Lung (tissue), 11 donors: ENCODE measurements at regions not wholly inside any gene's neighbourhood (a gene's known extent, or its start where the extent isn't known, plus 50 kb on each side); places are given as distances from the start of the nearest gene placed in this dataset.

Experiments
- ATAC-seq: fragments of 200-7000 bp; cut with Tn5 transposase; one replicate; pipeline ENCODE4 v1.9.1; 2020; ENCODE audit warnings: moderate number of reproducible peaks; ENCODE audit not compliant: insufficient read depth, low FRiP score
- DNase-seq, 3 donors: peaks; one replicate each; pipeline ENCODE4 v3.0.0-alpha.2; 2013 to 2017
- H3K27ac ChIP-seq, 2 donors: one replicate each; pipeline ENCODE4 v1.5.1; 2013; ENCODE audit warnings: mild to moderate bottlenecking in 2 of 2, moderate library complexity in 2 of 2, control low read depth in 1 of 2, inconsistent platforms in 1 of 2, low read depth in 1 of 2, low read length in 1 of 2
- H3K27me3 ChIP-seq, 3 donors: one replicate each; pipeline ENCODE4 v1.5.1; 2013; ENCODE audit warnings: low read length in 2 of 3; ENCODE audit not compliant: control insufficient read depth in 3 of 3, insufficient read depth in 3 of 3
- H3K36me3 ChIP-seq, 4 donors: one replicate each; pipeline ENCODE4 v1.5.1; 2013; ENCODE audit warnings: low read length in 4 of 4, mild to moderate bottlenecking in 1 of 4, moderate library complexity in 1 of 4; ENCODE audit not compliant: control insufficient read depth in 4 of 4, insufficient read depth in 4 of 4
- H3K4me1 ChIP-seq, 5 donors: one replicate each; pipeline ENCODE4 v1.5.1; 2013; ENCODE audit warnings: low read length in 5 of 5, mild to moderate bottlenecking in 2 of 5, moderate library complexity in 1 of 5; ENCODE audit not compliant: control insufficient read depth in 5 of 5, insufficient read depth in 5 of 5
- H3K4me3 ChIP-seq: one replicate; pipeline ENCODE4 v1.5.1; 2013; ENCODE audit warnings: mild to moderate bottlenecking, control low read depth, moderate library complexity
- H3K9ac ChIP-seq, 2 donors: one replicate each; pipeline ENCODE4 v1.5.1; 2013; ENCODE audit warnings: low read length in 2 of 2, control low read depth in 1 of 2; ENCODE audit not compliant: insufficient read depth in 1 of 2
- H3K9me3 ChIP-seq, 4 donors: one replicate each; pipeline ENCODE4 v1.5.1; 2013; ENCODE audit warnings: low read length in 3 of 4, mild to moderate bottlenecking in 1 of 4, moderate library complexity in 1 of 4; ENCODE audit not compliant: control insufficient read depth in 4 of 4, insufficient read depth in 3 of 4
- CTCF ChIP-seq: IDR thresholded peaks from 2 replicates; pipeline ENCODE4 v1.5.1; 2012; ENCODE audit warnings: mild to moderate bottlenecking; ENCODE audit errors: control extremely low read depth, extremely low read depth
- WGBS, 2 donors: extraction: QIAGEN DNeasy Blood & Tissue Kit; methylation state at CpG; one replicate each; pipeline ENCODE4 v1.1.7; 2013; 5-methylcytosine and 5-hydroxymethylcytosine counted together
- donor health status: control.
- donor health status: control.
- donor health status: Bipolar disorder and iron deficiency.
- donor health status: healthy.
- donor health status: DM: yes; HTN: yes; CAD: no.

DNA sequence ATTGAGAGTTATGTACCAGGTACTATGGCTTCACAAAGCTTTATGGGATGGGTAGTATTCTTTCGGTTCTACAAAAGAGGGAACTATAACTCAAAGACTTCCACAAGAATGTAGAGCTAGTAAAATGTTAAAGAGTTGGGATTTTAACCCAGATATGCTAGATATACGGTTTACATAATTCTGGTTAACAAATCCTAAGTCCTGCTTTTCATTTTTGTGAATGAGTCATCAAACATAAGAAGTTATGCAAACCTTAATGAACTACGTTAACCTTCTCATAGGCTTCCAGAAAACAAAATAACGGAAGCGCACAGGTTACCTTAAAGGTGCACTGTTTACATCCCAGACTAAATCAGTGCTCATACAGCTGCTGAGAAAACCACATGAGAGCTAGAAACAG, 1049.3 kb downstream of the MCTP2 start:
- 85 to 88% methylated on average over 5 of the region's 5 CpGs for WGBS, 2 donors
- ATAC-seq: no peak
- H3K27ac ChIP-seq: no peak overlapping the region

DNA sequence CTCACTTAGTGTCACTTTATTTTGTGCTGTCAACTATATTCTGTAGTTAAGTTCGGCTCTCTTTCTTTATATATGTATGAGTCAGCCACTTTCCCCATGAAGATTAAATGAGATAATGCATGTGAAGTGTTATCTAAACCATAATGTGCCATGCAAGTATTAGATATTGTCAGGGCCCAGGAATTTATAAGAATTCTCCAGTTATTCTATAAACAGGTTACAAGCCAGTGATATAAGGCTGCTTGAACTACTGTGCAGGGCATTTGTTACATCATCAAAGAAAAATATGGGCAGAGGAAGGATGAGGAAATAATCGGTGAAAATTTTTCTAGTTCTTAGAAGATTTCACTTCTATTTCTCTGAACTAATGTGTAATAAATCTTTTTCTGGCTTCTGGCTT, 1049.0 kb upstream of the NR2F2 start:
- Histone ChIP-seq H3K9ac (no peak overlapping the region), H3K4me3 (no peak overlapping the region)

More for the DNA sequence above, 1049.3 kb downstream of the MCTP2 start:
- no peak for TF ChIP-seq CTCF
- Histone ChIP-seq H3K36me3 (no peaks in the 10 kb centered on the region), H3K4me3 (no peak overlapping the region), H3K9me3 (no peaks in the 10 kb centered on the region), H3K27me3 (peaks cover 0 to 2% (median 0%) of the 10 kb centered on the region in 3 donors), H3K9ac (no peak overlapping the region), H3K4me1 (peaks cover 0 to 49% (median 6%) of the 10 kb centered on the region in 5 donors)
- DNase-seq: no peak

DNA sequence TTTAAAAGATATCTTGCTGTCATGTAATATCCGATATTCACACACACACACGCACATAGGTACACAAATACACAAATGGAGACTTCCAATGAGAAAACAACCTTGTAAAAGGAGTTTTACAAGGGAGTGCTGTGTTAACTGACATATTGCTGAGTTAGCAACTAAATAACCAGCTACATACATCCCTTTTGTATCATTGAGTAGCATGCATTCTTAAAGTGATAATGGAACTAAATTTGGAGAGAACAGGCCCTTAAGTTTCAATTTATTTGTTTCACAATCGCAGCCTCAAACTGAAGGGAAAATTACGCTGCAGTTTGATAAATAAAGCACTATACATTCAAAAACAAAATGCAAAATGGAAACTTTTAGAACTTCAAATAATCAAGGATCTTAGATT, 1046.0 kb upstream of the NR2F2 start:
- no peaks in the 10 kb centered on the region for H3K9me3 ChIP-seq
- H3K36me3 ChIP-seq: no peaks in the 10 kb centered on the region
- ATAC-seq (no peak), DNase-seq (peak in 1 of 3 donors; percentile 53)
- no peaks in the 10 kb centered on the region for H3K27me3 ChIP-seq
- 89 to 90% methylated on average over 4 of the region's 4 CpGs for whole genome bisulfite sequencing, 2 donors
- H3K27ac ChIP-seq: no peak overlapping the region
- no peak for TF ChIP-seq CTCF
- no peak overlapping the region for H3K4me3 ChIP-seq
- H3K9ac ChIP-seq: peak overlapping the region in 1 of 2 donors; percentile 24
- peaks cover 0 to 55% (median 6%) of the 10 kb centered on the region in 5 donors for H3K4me1 ChIP-seq

More for the DNA sequence above, 1049.0 kb upstream of the NR2F2 start:
- Histone ChIP-seq H3K4me1 (peaks cover 0 to 56% (median 6%) of the 10 kb centered on the region in 5 donors), H3K27ac (no peak overlapping the region), H3K9me3 (no peaks in the 10 kb centered on the region), H3K27me3 (no peaks in the 10 kb centered on the region), H3K36me3 (no peaks in the 10 kb centered on the region)
- TF ChIP-seq CTCF: no peak
- 69 to 80% methylated on average over 2 of the region's 2 CpGs for WGBS, 2 donors
- DNase-seq (no peak), ATAC-seq (no peak)

DNA sequence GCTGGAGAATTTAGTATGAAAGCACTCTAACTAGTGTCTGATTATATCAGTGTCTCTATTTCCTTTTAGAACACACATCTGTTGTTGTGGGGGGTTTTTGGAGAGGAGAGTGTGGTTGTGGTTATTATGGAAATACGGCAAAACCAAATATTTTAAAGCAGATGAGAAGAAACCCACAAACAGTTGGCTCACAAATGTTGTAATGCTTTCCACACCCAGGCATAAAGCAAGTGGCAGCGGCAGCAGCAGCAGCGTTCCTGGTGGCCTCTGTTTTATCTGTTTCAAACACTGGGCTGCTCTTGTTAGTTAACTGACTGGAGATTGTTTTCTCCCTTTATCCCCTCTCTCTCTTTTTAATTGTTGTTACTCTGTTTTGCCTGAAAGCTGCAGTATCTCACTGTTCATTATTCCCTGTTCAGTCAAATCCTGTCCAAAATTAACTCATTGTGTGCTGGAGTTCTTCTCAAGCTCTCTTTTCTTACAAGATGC, 1045.5 kb upstream of the NR2F2 start:
- no peak overlapping the region for H3K27ac ChIP-seq
- 21 to 31% methylated on average over 3 of the region's 3 CpGs for WGBS, 2 donors
- peaks cover 0 to 60% (median 10%) of the 10 kb centered on the region in 5 donors for H3K4me1 ChIP-seq
- no peak for TF ChIP-seq CTCF
- no peaks in the 10 kb centered on the region for H3K36me3 ChIP-seq
- no peaks in the 10 kb centered on the region for H3K27me3 ChIP-seq
- DNase-seq: peak; percentile 64 to 96 (median 94)
- peak overlapping the region in 1 of 2 donors; percentile 24 for H3K9ac ChIP-seq
- H3K9me3 ChIP-seq: no peaks in the 10 kb centered on the region
- no peak overlapping the region for H3K4me3 ChIP-seq
- ATAC-seq: no peak
